Heart left ventricle (tissue), 16 donors: ENCODE measurements at regions not wholly inside any gene's neighbourhood (a gene's known extent, or its start where the extent isn't known, plus 50 kb on each side); places are given as distances from the start of the nearest gene placed in this dataset.

Source experiments
- ATAC-seq, 4 donors: fragments of 200-7000 bp; cut with Tn5 transposase; one replicate each; pipeline ENCODE4 v1.9.1; 2020 to 2022; ENCODE audit warnings: moderate library complexity in 4 of 4, mild to moderate bottlenecking in 3 of 4, moderate number of reproducible peaks in 1 of 4
- DNase-seq, 5 donors: peaks; one replicate each; pipeline ENCODE4 v3.0.0-alpha.2; 2020
- H3K27ac ChIP-seq, 12 donors: fragments of 200-600 bp; sonication (generic) in 4 of 12; one replicate each; pipeline versions ENCODE4 v1.5.0 to v1.8.0; 2016 to 2022; ENCODE audit warnings: mild to moderate bottlenecking in 2 of 12
- H3K27me3 ChIP-seq, 9 donors: fragments of 200-600 bp; sonication (generic) in 2 of 9; one replicate each; pipeline versions ENCODE4 v1.5.1 to v1.8.0; 2016 to 2022; ENCODE audit warnings: mild to moderate bottlenecking in 3 of 9
- H3K36me3 ChIP-seq, 9 donors: fragments of 200-600 bp; sonication (generic) in 2 of 9; one replicate each; pipeline versions ENCODE4 v1.5.0 to v1.8.0; 2018 to 2022; ENCODE audit warnings: mild to moderate bottlenecking in 2 of 9
- H3K4me1 ChIP-seq, 12 donors: fragments of 200-600 bp; sonication (generic) in 4 of 12; one replicate each; pipeline versions ENCODE4 v1.5.0 to v1.8.0; 2016 to 2022; ENCODE audit warnings: mild to moderate bottlenecking in 3 of 12
- H3K4me3 ChIP-seq, 12 donors: fragments of 200-600 bp; sonication (generic) in 4 of 12; one replicate each; pipeline versions ENCODE4 v1.5.0 to v1.8.0; 2017 to 2022; ENCODE audit warnings: mild to moderate bottlenecking in 9 of 12, moderate library complexity in 4 of 12
- H3K9me3 ChIP-seq, 12 donors: fragments of 200-600 bp; sonication (generic) in 4 of 12; one replicate each; pipeline versions ENCODE4 v1.5.0 to v1.8.0; 2016 to 2022; ENCODE audit warnings: mild to moderate bottlenecking in 1 of 12
- POLR2A ChIP-seq, 2 donors: fragments of 450-650 bp; IDR thresholded peaks; one replicate each; pipeline ENCODE4 v1.6.1; 2017; ENCODE audit warnings: antibody characterized with exemption in 2 of 2, mild to moderate bottlenecking in 2 of 2, moderate library complexity in 2 of 2
- WGBS, 4 donors: extraction: QIAGEN DNeasy Blood & Tissue Kit in 2 of 4; methylation state at CpG; one replicate each; pipeline versions ENCODE4 v1.1.5 to v1.1.7; 2013 to 2018; 5-methylcytosine and 5-hydroxymethylcytosine counted together
- intact Hi-C, 10 donors: fragments of 100-400 bp; cut with DNase I; formaldehyde crosslinking; loops; one replicate each; pipeline versions ENCODE4 v1.11.1 to v1.14.2; 2022
- TF ChIP-seq, protein P1 (sequence below), 12 donors: fragments of 200-600 bp; sonication (generic) in 4 of 12; IDR thresholded peaks; one replicate each; pipeline versions ENCODE4 v1.5.0 to v1.8.0; 2018 to 2022; ENCODE audit warnings: antibody characterized with exemption in 12 of 12, mild to moderate bottlenecking in 5 of 12
- donor health status: ischemic (EF 13 %, LVEDD 7.1; RV severe dilation, severe dysfunction).
- donor health status: healthy with polysubstance abuse.
- donor health status: DM: no; HTN: yes; CAD: no.
- donor health status: DM: no; HTN: no; CAD: no.
- donor health status: ischemic (EF 25% LVEDD 6.9; RV normal size, moderate dysfunction).
- donor health status: ischemic (EF 25% LVEDD 5.7; RV mildly dilated, moderate dysfunction).
- donor health status: healthy.
- donor health status: DM: yes; HTN: yes; CAD: no.
- donor health status: ischemic (EF 35%, LVEDD 5.7; RV mildly dilated, moderate dysfunction).
- donor health status: nonischemic (EF 11% LVEDD 7.7; RV severe dilation, severe dysfunction).
- donor health status: DM: yes; HTN: yes; CAD: no.
- donor health status: PGD.
- donor health status: ischemic (EF 29% LVEDD 5.4; RV normal size, mild dysfunction).
- donor health status: nonischemic (EF 23%, LVEDD 6.1; RV moderate dilation, normal function).

- intact Hi-C loops, result loop anchor here in 9 of 10 donors (2.0 to 10.0 kb wide), 8 partner anchors 266 to 1066 kb away; no protein-coding TSS in a partner anchor
- H3K27me3 ChIP-seq, result peaks cover 0 to 3% (median 0%) of the 10 kb centered on the region in 9 donors
- DNase-seq (peak in 2 of 5 donors; percentile 46 to 52), ATAC-seq (peak in 3 of 4 donors; percentile 44 to 64 (median 61))
- H3K36me3 ChIP-seq, result no peaks in the 10 kb centered on the region
- no peaks in the 10 kb centered on the region for H3K9me3 ChIP-seq
- no peak overlapping the region for H3K27ac ChIP-seq
- peaks cover 0 to 3% (median 0%) of the 10 kb centered on the region in 12 donors for H3K4me1 ChIP-seq
- TF ChIP-seq POLR2A (IDR thresholded peaks at IDR 0.05), result no peak
- TF ChIP-seq, protein P1, sequence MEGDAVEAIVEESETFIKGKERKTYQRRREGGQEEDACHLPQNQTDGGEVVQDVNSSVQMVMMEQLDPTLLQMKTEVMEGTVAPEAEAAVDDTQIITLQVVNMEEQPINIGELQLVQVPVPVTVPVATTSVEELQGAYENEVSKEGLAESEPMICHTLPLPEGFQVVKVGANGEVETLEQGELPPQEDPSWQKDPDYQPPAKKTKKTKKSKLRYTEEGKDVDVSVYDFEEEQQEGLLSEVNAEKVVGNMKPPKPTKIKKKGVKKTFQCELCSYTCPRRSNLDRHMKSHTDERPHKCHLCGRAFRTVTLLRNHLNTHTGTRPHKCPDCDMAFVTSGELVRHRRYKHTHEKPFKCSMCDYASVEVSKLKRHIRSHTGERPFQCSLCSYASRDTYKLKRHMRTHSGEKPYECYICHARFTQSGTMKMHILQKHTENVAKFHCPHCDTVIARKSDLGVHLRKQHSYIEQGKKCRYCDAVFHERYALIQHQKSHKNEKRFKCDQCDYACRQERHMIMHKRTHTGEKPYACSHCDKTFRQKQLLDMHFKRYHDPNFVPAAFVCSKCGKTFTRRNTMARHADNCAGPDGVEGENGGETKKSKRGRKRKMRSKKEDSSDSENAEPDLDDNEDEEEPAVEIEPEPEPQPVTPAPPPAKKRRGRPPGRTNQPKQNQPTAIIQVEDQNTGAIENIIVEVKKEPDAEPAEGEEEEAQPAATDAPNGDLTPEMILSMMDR (IDR thresholded peaks at IDR 0.05), result peak; percentile 21 to 60 (median 45)
- WGBS, 4 donors, result 28 to 31% (median 30%) methylated on average over 12 to 17 of the region's 17 CpGs
- H3K4me3 ChIP-seq, result no peak overlapping the region
These were observed 131.2 kb upstream of the CDH4 start for GRCh38 chr20:61120595-61121515.

- H3K9me3 ChIP-seq, result no peaks in the 10 kb centered on the region
- TF ChIP-seq, protein P1 (IDR thresholded peaks at IDR 0.05), result no peak
- TF ChIP-seq POLR2A (IDR thresholded peaks at IDR 0.05), result no peak
- no peak overlapping the region for H3K27ac ChIP-seq
- intact Hi-C loops, result loop anchor here in 9 of 10 donors (2.0 to 10.0 kb wide), 9 partner anchors 267 to 1067 kb away; no protein-coding TSS in a partner anchor
- H3K4me3 ChIP-seq, result no peak overlapping the region
- 85 to 97% (median 88%) methylated on average over 7 to 8 of the region's 8 CpGs for WGBS, 4 donors
- H3K27me3 ChIP-seq, result peaks cover 0 to 3% (median 0%) of the 10 kb centered on the region in 9 donors
- DNase-seq (no peak), ATAC-seq (no peak)
- no peaks in the 10 kb centered on the region for H3K36me3 ChIP-seq
- peaks cover 0 to 3% (median 0%) of the 10 kb centered on the region in 12 donors for H3K4me1 ChIP-seq
These were observed 130.4 kb upstream of the CDH4 start for GRCh38 chr20:61121661-61122060.

DNA sequence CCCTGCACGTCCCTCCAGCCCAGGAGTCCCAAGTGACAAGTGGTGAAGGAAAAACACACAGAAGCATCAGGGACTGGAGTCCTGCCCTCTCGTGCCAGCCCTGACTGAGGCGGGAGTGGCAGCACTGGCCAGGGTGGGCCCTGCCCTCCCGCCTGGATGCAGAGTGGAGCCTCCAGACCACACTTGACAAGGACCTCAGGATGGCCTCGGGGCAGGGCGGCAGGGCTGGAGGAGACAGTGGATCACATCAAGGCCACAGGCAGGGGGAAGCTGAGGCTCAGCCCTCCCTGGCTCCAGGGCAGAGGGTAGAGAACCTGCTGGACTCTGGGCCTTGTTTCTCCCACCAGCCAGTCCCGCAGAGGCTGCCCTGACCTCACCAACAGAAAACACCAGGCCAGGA, 128.8 kb upstream of the CDH4 start:
- WGBS, 4 donors, result 78 to 87% (median 84%) methylated on average over 4 to 7 of the region's 7 CpGs

More for the DNA sequence above, 128.8 kb upstream of the CDH4 start:
- intact Hi-C loops, result loop anchor here in 9 of 10 donors (2.0 to 10.0 kb wide), 8 partner anchors 268 to 1068 kb away; no protein-coding TSS in a partner anchor
- ATAC-seq (no peak), DNase-seq (no peak)
- H3K4me1 ChIP-seq, result peaks cover 0 to 3% (median 0%) of the 10 kb centered on the region in 12 donors
- peak overlapping the region in 1 of 12 donors; percentile 15 for H3K27ac ChIP-seq
- H3K9me3 ChIP-seq, result no peaks in the 10 kb centered on the region
- H3K4me3 ChIP-seq, result no peak overlapping the region
- peaks cover 0 to 3% (median 0%) of the 10 kb centered on the region in 9 donors for H3K27me3 ChIP-seq
- TF ChIP-seq POLR2A (IDR thresholded peaks at IDR 0.05), result no peak
- TF ChIP-seq, protein P1 (IDR thresholded peaks at IDR 0.05), result no peak
- no peaks in the 10 kb centered on the region for H3K36me3 ChIP-seq
